NCI-H69 (cell line): ENCODE measurements at regions not wholly inside any gene's neighbourhood (a gene's known extent, or its start where the extent isn't known, plus 50 kb on each side); places are given as distances from the start of the nearest gene placed in this dataset.
"Not testable (repeated sequence)": the region's sequence is repeated elsewhere in the genome, so short reads cannot be mapped to it uniquely, and the experiment has no call there.

Experiments used
- DNase-seq: peaks from one replicate; lab custom pipeline; 2025; lab: John Stamatoyannopoulos, UW

DNA sequence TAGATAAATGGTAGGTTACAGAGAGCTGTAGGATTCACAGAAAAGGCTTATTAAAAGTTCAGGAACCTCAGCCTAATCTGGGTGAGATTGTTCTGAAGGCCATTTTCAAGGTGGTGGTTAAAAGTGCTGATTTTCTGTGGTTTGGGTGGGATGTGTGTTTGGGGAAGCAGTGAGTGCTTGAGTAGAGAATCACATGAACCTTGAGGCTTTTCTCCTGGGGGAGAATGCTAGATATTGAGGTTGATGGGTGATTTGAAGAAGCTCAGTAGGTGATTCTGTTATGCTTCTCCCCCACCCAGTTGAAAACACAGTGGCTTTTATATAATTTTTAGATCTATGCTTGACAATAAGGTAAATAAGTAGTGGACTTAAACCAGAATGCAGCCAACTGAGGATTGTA is 420.9 kb downstream of the PCNX1 start:
- no peak for DNase-seq

DNA sequence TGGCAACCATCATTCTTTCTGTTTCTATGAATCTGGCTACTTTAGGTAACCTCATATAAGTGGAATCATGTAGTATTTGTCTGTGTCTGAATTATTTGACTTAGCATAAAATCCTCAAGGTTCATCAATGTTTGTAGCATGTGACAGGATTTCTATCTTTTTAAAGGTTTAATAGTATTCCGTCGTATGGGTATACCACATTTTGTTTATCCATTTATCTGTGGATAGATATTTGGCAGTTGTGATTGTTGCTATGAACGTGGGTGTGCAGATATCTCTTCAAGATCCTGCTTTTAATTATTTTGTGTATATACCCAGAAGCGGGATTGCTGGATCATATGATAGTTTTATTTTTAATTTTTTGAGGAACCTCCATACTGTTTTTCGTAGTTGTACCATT is 421.7 kb downstream of the PCNX1 start:
- DNase-seq, result no peak

DNA sequence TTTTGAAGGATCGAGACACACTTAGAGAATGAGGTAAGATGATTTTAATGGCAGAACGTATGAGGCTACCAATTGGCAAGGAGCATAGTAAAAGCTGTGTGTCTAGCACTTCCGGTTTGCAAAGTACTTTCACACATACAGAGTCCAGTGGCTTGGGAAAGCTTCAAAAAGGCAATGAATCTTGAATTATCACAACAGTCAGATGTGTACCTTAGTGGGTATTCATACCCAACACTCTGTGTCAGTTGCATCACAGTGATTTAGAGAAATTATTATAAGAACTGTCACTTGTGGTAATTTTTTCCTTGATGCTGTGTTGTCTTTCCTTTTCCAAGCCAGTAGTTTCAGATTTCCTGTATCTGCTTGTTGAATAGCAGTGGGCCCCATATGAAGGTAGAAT is 424.1 kb downstream of the PCNX1 start:
- DNase-seq, result no peak

DNA sequence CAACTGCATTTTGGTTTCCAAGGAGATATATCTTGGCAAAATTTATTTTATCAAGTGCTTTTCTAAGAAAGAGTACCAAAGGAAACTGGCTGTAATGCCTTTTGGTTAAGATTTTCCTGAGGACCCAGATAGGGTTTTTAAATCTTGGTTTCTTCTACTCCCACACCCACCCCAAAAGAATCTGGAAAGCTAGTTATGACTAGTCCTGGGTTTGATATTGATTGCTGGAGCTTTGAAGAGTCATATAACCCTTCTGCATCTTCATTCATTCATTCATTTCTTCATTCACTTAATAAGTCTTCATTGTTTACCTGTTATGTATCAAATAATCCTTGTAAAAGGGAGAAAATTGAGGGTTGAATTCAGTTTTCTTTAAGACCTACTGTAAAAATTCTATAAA is 425.2 kb downstream of the PCNX1 start:
- DNase-seq, result no peak

- no peak for DNase-seq
These were observed 426.4 kb downstream of the PCNX1 start for GRCh38 chr14:71333705-71334104.

- DNase-seq, result no peak
These were observed 429.4 kb downstream of the PCNX1 start for GRCh38 chr14:71336489-71337192.

DNA sequence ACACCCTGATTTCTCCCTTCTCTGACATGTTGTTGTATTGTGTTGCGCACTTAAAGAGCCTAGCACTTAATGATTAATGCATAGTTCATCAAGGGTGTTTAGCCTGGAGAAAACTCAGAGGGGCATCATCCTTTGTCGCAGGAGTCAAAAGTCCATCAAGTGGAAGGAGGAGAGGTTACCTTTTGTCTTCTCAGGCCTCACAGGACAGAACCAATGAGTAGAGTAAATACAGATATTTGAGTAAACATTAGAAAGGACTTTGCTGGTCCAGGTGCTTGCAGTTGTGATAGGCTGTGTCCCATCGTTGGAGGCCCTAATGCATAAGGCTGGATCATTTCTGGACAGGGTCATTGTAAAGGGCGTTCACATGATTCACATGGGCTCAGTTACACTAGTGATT is 430.9 kb downstream of the PCNX1 start:
- DNase-seq, result peak; percentile 13

DNA sequence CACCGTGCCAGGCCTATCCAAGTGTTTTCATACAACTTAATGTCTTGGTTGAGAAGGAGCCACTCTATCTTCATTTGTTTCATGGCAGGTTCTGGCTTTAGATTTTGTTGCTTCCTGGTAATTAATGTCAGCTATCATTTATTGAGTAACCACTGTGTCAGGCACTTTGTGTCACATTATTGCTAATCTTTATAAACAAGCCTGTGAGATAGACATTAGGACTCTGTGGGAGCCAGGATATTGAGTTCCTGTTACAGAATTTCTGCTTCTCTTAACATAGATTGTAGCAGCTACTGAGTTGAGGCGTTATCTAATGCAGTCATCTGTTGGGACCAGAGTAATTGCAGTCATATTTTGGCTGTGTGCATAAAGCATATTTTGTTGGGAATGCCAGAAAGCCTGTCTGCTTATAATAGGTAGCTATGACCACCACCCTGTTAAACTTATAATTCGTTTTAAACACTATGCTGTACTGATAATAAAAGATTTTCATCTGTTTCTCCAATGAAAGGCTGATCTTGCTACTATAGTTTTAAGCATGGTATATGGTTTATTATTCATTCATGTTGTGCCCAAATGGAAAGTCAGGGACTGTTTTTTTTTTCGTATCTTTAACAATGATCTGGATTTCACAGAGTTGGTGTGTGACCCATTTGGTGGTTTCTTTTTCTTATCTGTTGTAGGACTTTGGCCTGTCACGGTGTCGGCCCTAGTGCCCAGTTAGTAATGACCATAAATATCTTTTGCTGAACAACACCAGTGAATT is 432.6 kb downstream of the PCNX1 start:
- no peak for DNase-seq

- no peak for DNase-seq
These were observed 433.9 kb downstream of the PCNX1 start for GRCh38 chr14:71341156-71341555.

GRCh38 chr14:71343724-71344123 is 436.5 kb downstream of the PCNX1 start:
- no peak for DNase-seq

- no peak for DNase-seq
These were observed 437.2 kb downstream of the PCNX1 start for GRCh38 chr14:71344506-71344905.

- DNase-seq, result no peak
These were observed 439.4 kb downstream of the PCNX1 start for GRCh38 chr14:71346685-71347084.

DNA sequence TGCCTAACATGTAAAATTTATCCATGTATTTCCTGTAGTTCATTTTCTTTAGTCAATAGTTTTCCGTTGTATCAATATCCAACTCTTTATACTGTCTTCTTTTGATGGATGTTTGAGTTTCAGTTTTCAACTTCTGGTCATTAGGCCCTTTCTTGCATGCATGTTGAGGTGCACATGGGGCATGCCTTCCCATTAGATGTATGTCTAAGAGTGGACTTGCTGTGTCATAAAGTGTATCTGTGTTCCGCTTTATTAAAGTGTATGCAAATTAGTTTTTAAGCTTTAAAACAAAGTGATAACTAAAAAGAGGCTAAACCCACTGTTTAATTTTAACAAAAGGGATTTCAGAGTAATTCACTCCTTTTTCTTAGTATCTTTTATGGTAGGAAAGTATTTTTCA is 441.1 kb downstream of the PCNX1 start:
- DNase-seq, result no peak

DNA sequence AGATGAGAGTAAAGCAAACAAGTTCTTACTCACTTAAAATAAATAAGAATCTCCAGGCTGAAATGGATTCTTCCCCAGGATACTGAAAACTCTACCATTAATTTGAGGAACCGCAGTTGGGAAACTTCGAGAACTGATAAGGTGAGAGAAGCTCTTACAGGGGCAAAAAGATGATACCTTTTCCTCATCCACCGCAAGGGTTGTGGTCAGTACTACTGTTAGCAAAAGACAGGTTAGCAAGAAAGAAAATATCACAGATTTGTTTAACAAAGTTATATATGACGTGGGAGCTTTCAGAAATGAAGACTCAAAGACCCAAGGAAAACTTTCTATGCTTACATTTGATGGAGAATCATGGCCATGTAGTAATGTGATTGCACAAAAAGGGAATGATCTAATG is 441.6 kb downstream of the PCNX1 start:
- DNase-seq, result no peak

GRCh38 chr14:71354142-71354541 is 446.9 kb downstream of the PCNX1 start:
- DNase-seq, result no peak

DNA sequence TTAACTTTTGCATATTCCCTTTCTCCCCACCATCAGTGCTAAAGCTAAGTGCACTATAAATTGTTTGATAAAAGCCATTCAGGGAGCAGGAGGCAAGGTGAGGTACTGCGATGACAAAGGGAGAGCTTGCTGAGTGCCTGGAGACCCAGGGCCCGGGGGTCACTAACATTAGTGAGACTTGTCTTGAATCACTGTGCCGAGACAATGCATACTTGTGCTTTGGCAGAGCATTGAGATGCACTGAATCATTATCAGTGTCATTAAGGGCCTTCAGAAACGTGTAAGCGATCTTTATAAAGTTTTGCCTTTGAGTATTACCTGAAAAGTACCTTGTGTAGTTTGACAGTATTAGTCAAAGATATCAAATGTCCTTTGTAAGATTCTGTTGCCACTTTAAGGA is 447.5 kb downstream of the PCNX1 start:
- DNase-seq, result no peak

- peak; percentile 27 for DNase-seq
These were observed 448.3 kb downstream of the PCNX1 start for GRCh38 chr14:71355324-71356201.

DNA sequence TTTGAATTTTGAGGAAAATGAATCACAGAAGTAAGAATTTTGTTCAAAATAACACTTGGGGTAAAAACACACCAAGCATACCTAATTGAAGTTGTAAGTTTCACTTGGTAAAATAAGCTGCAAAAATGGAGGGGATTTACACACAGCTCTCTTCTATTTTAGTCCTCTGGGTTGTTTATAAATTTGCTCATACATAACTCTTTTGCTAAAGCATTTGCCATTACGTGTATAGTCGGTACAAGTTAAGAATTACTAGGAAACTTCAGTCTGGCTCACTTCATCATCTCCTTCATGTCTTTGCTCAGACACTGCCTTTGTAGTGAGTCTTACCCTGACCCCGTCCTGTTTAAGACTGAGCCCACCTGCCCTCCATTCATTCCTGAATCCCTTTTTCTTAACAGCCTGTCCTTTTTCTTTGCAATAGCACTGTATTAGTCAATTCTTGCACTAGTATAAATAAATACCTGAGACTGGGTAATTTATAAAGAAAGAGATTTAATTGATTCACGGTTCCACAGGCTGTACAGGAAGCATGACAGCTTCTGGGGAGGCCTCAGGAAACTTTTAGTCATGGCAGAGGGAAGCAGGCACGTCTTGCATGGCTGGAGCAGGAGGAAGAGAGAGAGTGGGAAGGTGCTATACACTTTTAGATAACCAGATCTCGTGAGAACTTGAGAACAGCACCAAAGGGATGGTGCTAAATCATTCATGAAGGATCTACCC is 451.1 kb downstream of the PCNX1 start:
- no peak for DNase-seq

DNA sequence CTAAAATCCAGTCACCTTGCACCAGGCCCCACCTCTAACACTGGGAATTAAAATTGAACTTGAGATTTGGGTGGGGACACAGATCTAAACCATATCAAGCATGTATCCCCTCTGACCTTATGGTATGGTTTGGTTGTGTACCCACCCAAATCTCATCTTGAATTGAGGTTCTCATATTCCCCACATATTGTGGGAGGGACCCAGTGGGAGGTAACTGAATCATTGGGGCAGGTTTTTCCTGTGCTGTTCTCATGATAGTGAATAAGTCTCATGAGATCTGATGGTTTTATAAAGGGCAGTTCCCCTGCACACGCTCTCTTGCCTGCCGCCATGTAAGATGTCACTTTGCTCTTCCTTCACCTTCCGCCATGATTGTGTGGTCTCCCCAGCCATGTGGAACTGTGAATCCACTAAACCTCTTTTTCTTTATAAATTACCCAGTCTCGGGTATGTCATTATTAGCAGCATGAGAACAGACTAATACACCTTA is 451.7 kb downstream of the PCNX1 start:
- not testable (repeated sequence) for DNase-seq

DNA sequence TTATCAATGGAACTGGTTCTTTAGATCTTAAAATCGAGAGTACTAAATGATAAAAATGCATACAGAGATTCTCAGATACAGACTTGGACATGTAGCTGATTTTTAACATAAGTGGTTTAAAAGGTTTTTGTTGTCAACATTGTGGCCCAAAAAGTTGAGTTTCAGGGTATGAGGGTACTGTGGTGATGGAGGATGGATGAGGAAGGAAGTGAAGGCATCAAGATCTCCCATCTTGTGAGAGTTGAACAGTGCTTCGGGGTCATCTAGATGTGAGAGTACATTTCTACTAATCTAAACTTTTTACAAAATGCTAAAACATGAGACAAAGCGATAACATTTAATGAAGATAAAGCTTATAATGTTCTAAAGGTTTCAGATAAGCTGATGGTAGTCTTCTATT is 452.6 kb downstream of the PCNX1 start:
- DNase-seq, result no peak

- no peak for DNase-seq
These were observed 454.1 kb downstream of the PCNX1 start for GRCh38 chr14:71361336-71361735.

GRCh38 chr14:71361874-71362273 is 454.6 kb downstream of the PCNX1 start:
- DNase-seq, result no peak
